Lung (tissue), 11 donors: ENCODE measurements at regions not wholly inside any gene's neighbourhood (a gene's known extent, or its start where the extent isn't known, plus 50 kb on each side); places are given as distances from the start of the nearest gene placed in this dataset.

ENCODE experiments used
- ATAC-seq: fragments of 200-7000 bp; cut with Tn5 transposase; one replicate; pipeline ENCODE4 v1.9.1; 2020; ENCODE audit warnings: moderate number of reproducible peaks; ENCODE audit not compliant: insufficient read depth, low FRiP score
- DNase-seq, 3 donors: peaks; one replicate each; pipeline ENCODE4 v3.0.0-alpha.2; 2013 to 2017
- H3K27ac ChIP-seq, 2 donors: one replicate each; pipeline ENCODE4 v1.5.1; 2013; ENCODE audit warnings: mild to moderate bottlenecking in 2 of 2, moderate library complexity in 2 of 2, control low read depth in 1 of 2, inconsistent platforms in 1 of 2, low read depth in 1 of 2, low read length in 1 of 2
- H3K27me3 ChIP-seq, 3 donors: one replicate each; pipeline ENCODE4 v1.5.1; 2013; ENCODE audit warnings: low read length in 2 of 3; ENCODE audit not compliant: control insufficient read depth in 3 of 3, insufficient read depth in 3 of 3
- H3K36me3 ChIP-seq, 4 donors: one replicate each; pipeline ENCODE4 v1.5.1; 2013; ENCODE audit warnings: low read length in 4 of 4, mild to moderate bottlenecking in 1 of 4, moderate library complexity in 1 of 4; ENCODE audit not compliant: control insufficient read depth in 4 of 4, insufficient read depth in 4 of 4
- H3K4me1 ChIP-seq, 5 donors: one replicate each; pipeline ENCODE4 v1.5.1; 2013; ENCODE audit warnings: low read length in 5 of 5, mild to moderate bottlenecking in 2 of 5, moderate library complexity in 1 of 5; ENCODE audit not compliant: control insufficient read depth in 5 of 5, insufficient read depth in 5 of 5
- H3K4me3 ChIP-seq: one replicate; pipeline ENCODE4 v1.5.1; 2013; ENCODE audit warnings: mild to moderate bottlenecking, control low read depth, moderate library complexity
- H3K9ac ChIP-seq, 2 donors: one replicate each; pipeline ENCODE4 v1.5.1; 2013; ENCODE audit warnings: low read length in 2 of 2, control low read depth in 1 of 2; ENCODE audit not compliant: insufficient read depth in 1 of 2
- H3K9me3 ChIP-seq, 4 donors: one replicate each; pipeline ENCODE4 v1.5.1; 2013; ENCODE audit warnings: low read length in 3 of 4, mild to moderate bottlenecking in 1 of 4, moderate library complexity in 1 of 4; ENCODE audit not compliant: control insufficient read depth in 4 of 4, insufficient read depth in 3 of 4
- CTCF ChIP-seq: IDR thresholded peaks from 2 replicates; pipeline ENCODE4 v1.5.1; 2012; ENCODE audit warnings: mild to moderate bottlenecking; ENCODE audit errors: control extremely low read depth, extremely low read depth
- WGBS, 2 donors: extraction: QIAGEN DNeasy Blood & Tissue Kit; methylation state at CpG; one replicate each; pipeline ENCODE4 v1.1.7; 2013; 5-methylcytosine and 5-hydroxymethylcytosine counted together
- donor health status: control.
- donor health status: control.
- donor health status: Bipolar disorder and iron deficiency.
- donor health status: healthy.
- donor health status: DM: yes; HTN: yes; CAD: no.

GRCh38 chr17:53313746-53314145, 509.0 kb upstream of the KIF2B start:
- ATAC-seq (no peak), DNase-seq (no peak)
- Histone ChIP-seq H3K4me3 (no peak overlapping the region), H3K4me1 (no peaks in the 10 kb centered on the region), H3K9me3 (peaks cover 0 to 3% (median 0%) of the 10 kb centered on the region in 4 donors), H3K27me3 (no peaks in the 10 kb centered on the region), H3K36me3 (no peaks in the 10 kb centered on the region), H3K9ac (no peak overlapping the region), H3K27ac (no peak overlapping the region)
- no peak for TF ChIP-seq CTCF
- 74 to 84% methylated on average over 2 of the region's 2 CpGs for WGBS, 2 donors

DNA sequence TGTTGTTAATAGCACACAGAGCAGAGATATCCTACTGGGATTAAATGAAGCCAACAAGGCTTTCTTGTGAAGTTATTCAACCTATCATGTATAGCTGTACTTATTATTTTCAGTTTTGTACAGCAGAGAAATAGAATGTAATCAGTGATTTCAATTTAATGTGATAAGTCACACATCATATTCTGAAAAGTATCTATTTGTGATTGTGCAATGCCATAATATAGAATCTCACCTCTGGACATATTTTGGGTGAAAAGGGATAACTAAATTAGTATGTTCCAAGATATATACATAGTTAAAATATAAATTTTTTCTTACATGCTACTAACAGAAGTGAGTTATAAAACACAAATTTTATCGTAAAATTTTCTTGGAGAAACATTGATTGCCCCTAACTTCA, 544.3 kb upstream of the KIF2B start:
- Histone ChIP-seq H3K4me1 (no peaks in the 10 kb centered on the region), H3K27me3 (no peaks in the 10 kb centered on the region), H3K9me3 (no peaks in the 10 kb centered on the region), H3K4me3 (no peak overlapping the region), H3K36me3 (no peaks in the 10 kb centered on the region), H3K27ac (no peak overlapping the region), H3K9ac (no peak overlapping the region)
- ATAC-seq = no peak
- TF ChIP-seq CTCF = no peak
- no peak for DNase-seq
- WGBS, 2 donors = 81 to 95% methylated on average over 1 of the region's 1 CpG

- WGBS, 2 donors = 62 to 69% methylated on average over 2 of the region's 2 CpGs
- DNase-seq (no peak), ATAC-seq (no peak)
- Histone ChIP-seq H3K27me3 (no peaks in the 10 kb centered on the region), H3K4me1 (no peaks in the 10 kb centered on the region), H3K9ac (no peak overlapping the region), H3K4me3 (no peak overlapping the region), H3K27ac (no peak overlapping the region), H3K9me3 (no peaks in the 10 kb centered on the region), H3K36me3 (no peaks in the 10 kb centered on the region)
- no peak for TF ChIP-seq CTCF
Measured at GRCh38 chr17:53273126-53273525, 549.6 kb upstream of the KIF2B start.

DNA sequence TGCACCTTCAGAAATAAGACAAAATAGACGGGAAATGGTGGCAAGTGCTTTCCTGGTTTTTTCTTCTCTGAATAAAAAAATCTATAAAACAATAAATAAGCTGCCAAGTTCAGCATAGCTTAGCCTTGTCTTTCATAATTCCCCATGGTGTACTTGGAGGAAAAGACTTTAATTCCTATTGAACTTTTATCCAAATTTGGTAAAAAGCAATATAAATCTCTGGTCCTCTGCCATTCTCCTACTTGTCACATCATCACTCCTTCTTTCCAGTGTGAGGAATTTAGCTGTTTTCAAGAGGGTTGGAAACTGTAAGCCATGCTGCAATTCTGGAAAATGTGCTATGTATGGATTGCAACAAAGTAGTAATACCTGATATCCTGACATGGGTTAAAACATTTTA, 551.8 kb upstream of the KIF2B start:
- Histone ChIP-seq H3K36me3 (no peaks in the 10 kb centered on the region), H3K27ac (no peak overlapping the region), H3K4me1 (no peaks in the 10 kb centered on the region), H3K9me3 (no peaks in the 10 kb centered on the region), H3K27me3 (no peaks in the 10 kb centered on the region), H3K9ac (no peak overlapping the region), H3K4me3 (no peak overlapping the region)
- ATAC-seq (no peak), DNase-seq (peak in 2 of 3 donors; percentile 35 to 50)
- no peak for TF ChIP-seq CTCF
- whole genome bisulfite sequencing, 2 donors = 52 to 80% methylated on average over 1 of the region's 1 CpG
